ENCODE measurements at regions not wholly inside any gene's neighbourhood (a gene's known extent, or its start where the extent isn't known, plus 50 kb on each side); places are given as distances from the start of the nearest gene placed in this dataset.

- intact Hi-C loops (cut with micrococcal nuclease) (no loop called here), dilution Hi-C loops (cut with MboI; ENCODE audit: extremely low pct_ligation_motif_present, low sequenced_read_pairs) (no loop called here)
- CTCF ChIA-PET = no interaction called here
- H3K79me2 ChIP-seq (ENCODE audit: control insufficient read depth, insufficient read depth, low read length) = no peaks in the 10 kb centered on the region
- H2AFZ ChIP-seq (ENCODE audit: low read depth, low read length) = no peak overlapping the region
- H3K27me3 ChIP-seq (ENCODE audit: control insufficient read depth in 2 of 2, insufficient read depth in 2 of 2, low read length in 2 of 2) = no peaks in the 10 kb centered on the region
- no peak for FAIRE-seq
- no peaks in the 10 kb centered on the region for H4K20me1 ChIP-seq (replicated peaks; ENCODE audit: control insufficient read depth, extremely low read depth, insufficient read depth, low read length)
- no peaks in the 10 kb centered on the region for H3K9me3 ChIP-seq (replicated peaks; ENCODE audit: control insufficient read depth, insufficient read depth, low read length)
- no TSS peak for BruUV-seq (replicated peaks)
- H3K4me3 ChIP-seq (replicated peaks in 1 of 3; ENCODE audit: insufficient read depth in 1 of 3, low read depth in 1 of 3, low read length in 3 of 3) = no peak overlapping the region
- no peak overlapping the region for H3K27ac ChIP-seq (ENCODE audit: insufficient read depth, low read depth, low read length)
- H3K36me3 ChIP-seq (ENCODE audit: control insufficient read depth in 2 of 2, extremely low read depth in 1 of 2, insufficient read depth in 2 of 2, low read length in 2 of 2) = no peaks in the 10 kb centered on the region
- TF ChIP-seq GATA2 (IDR thresholded peaks at IDR 0.05; ENCODE audit: insufficient read depth, insufficient read length, low read depth, low read length) (no peak), JUN (IDR thresholded peaks at IDR 0.05; ENCODE audit: borderline replicate concordance, insufficient read depth, insufficient read length, low read depth) (no peak), MYC (IDR thresholded peaks at IDR 0.05; ENCODE audit: low read depth, low read length) (no peak), POLR2AphosphoS5 (IDR thresholded peaks at IDR 0.05; ENCODE audit: insufficient read depth, low read depth, low read length) (no peak), POLR2A (IDR thresholded peaks at IDR 0.05; ENCODE audit: low read depth, low read length) (no peak)
- TF ChIP-seq, protein P1, sequence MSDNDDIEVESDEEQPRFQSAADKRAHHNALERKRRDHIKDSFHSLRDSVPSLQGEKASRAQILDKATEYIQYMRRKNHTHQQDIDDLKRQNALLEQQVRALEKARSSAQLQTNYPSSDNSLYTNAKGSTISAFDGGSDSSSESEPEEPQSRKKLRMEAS (IDR thresholded peaks at IDR 0.05; ENCODE audit: insufficient read depth, insufficient read length) = no peak
- no peaks in the 10 kb centered on the region for H3K4me1 ChIP-seq (ENCODE audit: control insufficient read depth, extremely low read depth, insufficient read depth, low read length)
- no peak for DNase-seq (ENCODE audit: low read depth, low spot score)
- H3K4me2 ChIP-seq (ENCODE audit: insufficient read depth, low read length) = no peak overlapping the region
- no peak overlapping the region for H3K9ac ChIP-seq (replicated peaks; ENCODE audit: extremely low read depth, insufficient read depth, low read length)
- POLR2A ChIA-PET = no interaction called here
- no peaks in the 10 kb centered on the region for H3K9me1 ChIP-seq (replicated peaks; ENCODE audit: control insufficient read depth, extremely low read depth, insufficient read depth, low read length)
Observed at GRCh38 chr15:81829918-81830317, 215.9 kb downstream of the MEX3B start.

DNA sequence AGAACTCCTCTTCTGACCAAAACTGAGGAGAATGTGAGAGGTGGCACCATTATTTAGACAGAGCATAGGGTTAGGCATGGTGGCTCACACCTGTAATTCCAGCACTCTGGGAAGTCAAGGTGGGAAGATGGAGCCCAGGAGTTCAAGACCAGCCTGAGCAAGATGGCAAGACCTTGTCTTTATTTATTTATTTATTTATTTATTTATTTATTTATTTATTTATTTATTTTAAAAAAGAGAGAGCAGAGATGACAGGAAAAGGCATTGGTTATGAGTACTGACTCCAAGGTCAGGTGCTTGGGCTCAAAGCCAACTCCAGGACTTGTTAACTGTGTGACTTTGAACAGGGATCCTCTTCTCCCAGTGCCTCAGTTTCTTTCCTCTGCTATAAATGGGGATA lies 217.7 kb downstream of the MEX3B start:
- no peak overlapping the region for H2AFZ ChIP-seq (ENCODE audit: low read depth, low read length)
- H3K4me3 ChIP-seq (replicated peaks in 1 of 3; ENCODE audit: insufficient read depth in 1 of 3, low read depth in 1 of 3, low read length in 3 of 3) = no peak overlapping the region
- intact Hi-C loops (cut with micrococcal nuclease) = no loop called here
- H3K9ac ChIP-seq (replicated peaks; ENCODE audit: extremely low read depth, insufficient read depth, low read length) = no peak overlapping the region
- no TSS peak for BruUV-seq (replicated peaks)
- H3K9me3 ChIP-seq (replicated peaks; ENCODE audit: control insufficient read depth, insufficient read depth, low read length) = no peaks in the 10 kb centered on the region
- TF ChIP-seq, protein P2, sequence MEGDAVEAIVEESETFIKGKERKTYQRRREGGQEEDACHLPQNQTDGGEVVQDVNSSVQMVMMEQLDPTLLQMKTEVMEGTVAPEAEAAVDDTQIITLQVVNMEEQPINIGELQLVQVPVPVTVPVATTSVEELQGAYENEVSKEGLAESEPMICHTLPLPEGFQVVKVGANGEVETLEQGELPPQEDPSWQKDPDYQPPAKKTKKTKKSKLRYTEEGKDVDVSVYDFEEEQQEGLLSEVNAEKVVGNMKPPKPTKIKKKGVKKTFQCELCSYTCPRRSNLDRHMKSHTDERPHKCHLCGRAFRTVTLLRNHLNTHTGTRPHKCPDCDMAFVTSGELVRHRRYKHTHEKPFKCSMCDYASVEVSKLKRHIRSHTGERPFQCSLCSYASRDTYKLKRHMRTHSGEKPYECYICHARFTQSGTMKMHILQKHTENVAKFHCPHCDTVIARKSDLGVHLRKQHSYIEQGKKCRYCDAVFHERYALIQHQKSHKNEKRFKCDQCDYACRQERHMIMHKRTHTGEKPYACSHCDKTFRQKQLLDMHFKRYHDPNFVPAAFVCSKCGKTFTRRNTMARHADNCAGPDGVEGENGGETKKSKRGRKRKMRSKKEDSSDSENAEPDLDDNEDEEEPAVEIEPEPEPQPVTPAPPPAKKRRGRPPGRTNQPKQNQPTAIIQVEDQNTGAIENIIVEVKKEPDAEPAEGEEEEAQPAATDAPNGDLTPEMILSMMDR (IDR thresholded peaks at IDR 0.05; ENCODE audit: extremely low read depth in 1 of 2, insufficient read depth in 1 of 2, low read depth in 1 of 2, low read length in 2 of 2) = no peak
- TF ChIP-seq POLR2A (IDR thresholded peaks at IDR 0.05; ENCODE audit: low read depth, low read length) (no peak), POLR2AphosphoS5 (IDR thresholded peaks at IDR 0.05; ENCODE audit: insufficient read depth, low read depth, low read length) (no peak), JUN (IDR thresholded peaks at IDR 0.05; ENCODE audit: borderline replicate concordance, insufficient read depth, insufficient read length, low read depth) (no peak), EZH2 (IDR thresholded peaks at IDR 0.05; ENCODE audit: borderline replicate concordance, low read depth, low read length, severe bottlenecking) (no peak), GATA2 (IDR thresholded peaks at IDR 0.05; ENCODE audit: insufficient read depth, insufficient read length, low read depth, low read length) (no peak), FOS (IDR thresholded peaks at IDR 0.05; ENCODE audit: borderline replicate concordance, insufficient read depth, low read length) (no peak), MYC (IDR thresholded peaks at IDR 0.05; ENCODE audit: low read depth, low read length) (no peak)
- TF ChIP-seq, protein P1 (IDR thresholded peaks at IDR 0.05; ENCODE audit: insufficient read depth, insufficient read length) = no peak
- dilution Hi-C loops (cut with MboI; ENCODE audit: extremely low pct_ligation_motif_present, low sequenced_read_pairs) = no loop called here
- DNase-seq (ENCODE audit: low read depth, low spot score) (no peak), FAIRE-seq (no peak)
- H3K27me3 ChIP-seq (ENCODE audit: control insufficient read depth in 2 of 2, insufficient read depth in 2 of 2, low read length in 2 of 2) = no peaks in the 10 kb centered on the region
- H3K4me2 ChIP-seq (ENCODE audit: insufficient read depth, low read length) = no peak overlapping the region
- no peaks in the 10 kb centered on the region for H3K4me1 ChIP-seq (ENCODE audit: control insufficient read depth, extremely low read depth, insufficient read depth, low read length)
- no peaks in the 10 kb centered on the region for H3K36me3 ChIP-seq (ENCODE audit: control insufficient read depth in 2 of 2, extremely low read depth in 1 of 2, insufficient read depth in 2 of 2, low read length in 2 of 2)
- H3K79me2 ChIP-seq (ENCODE audit: control insufficient read depth, insufficient read depth, low read length) = no peaks in the 10 kb centered on the region
- H3K27ac ChIP-seq (ENCODE audit: insufficient read depth, low read depth, low read length) = no peak overlapping the region
- POLR2A ChIA-PET = no interaction called here
- H4K20me1 ChIP-seq (replicated peaks; ENCODE audit: control insufficient read depth, extremely low read depth, insufficient read depth, low read length) = no peaks in the 10 kb centered on the region
- CTCF ChIA-PET = no interaction called here
- no peaks in the 10 kb centered on the region for H3K9me1 ChIP-seq (replicated peaks; ENCODE audit: control insufficient read depth, extremely low read depth, insufficient read depth, low read length)
